Rectal smooth muscle tissue (tissue), 1 donor: ENCODE measurements at regions not wholly inside any gene's neighbourhood (a gene's known extent, or its start where the extent isn't known, plus 50 kb on each side); places are given as distances from the start of the nearest gene placed in this dataset.
"Not testable (repeated sequence)": the region's sequence is repeated elsewhere in the genome, so short reads cannot be mapped to it uniquely, and the experiment has no call there.

Experiments
- H3K27ac ChIP-seq: one replicate; pipeline ENCODE4 v1.7.0; 2013; ENCODE audit warnings: low read depth, low read length, inconsistent platforms
- H3K27me3 ChIP-seq: one replicate; pipeline ENCODE4 v1.7.0; 2013; ENCODE audit warnings: low read length; ENCODE audit not compliant: control insufficient read depth, insufficient read depth
- H3K36me3 ChIP-seq: one replicate; pipeline ENCODE4 v1.7.0; 2013; ENCODE audit warnings: low read length; ENCODE audit not compliant: control insufficient read depth, insufficient read depth
- H3K4me1 ChIP-seq: one replicate; pipeline ENCODE4 v1.7.0; 2013; ENCODE audit warnings: low read length; ENCODE audit not compliant: control insufficient read depth, insufficient read depth
- H3K4me3 ChIP-seq: one replicate; pipeline ENCODE4 v1.7.0; 2013; ENCODE audit warnings: low read length
- H3K9ac ChIP-seq: one replicate; pipeline ENCODE4 v1.7.0; 2013; ENCODE audit warnings: low read length

DNA sequence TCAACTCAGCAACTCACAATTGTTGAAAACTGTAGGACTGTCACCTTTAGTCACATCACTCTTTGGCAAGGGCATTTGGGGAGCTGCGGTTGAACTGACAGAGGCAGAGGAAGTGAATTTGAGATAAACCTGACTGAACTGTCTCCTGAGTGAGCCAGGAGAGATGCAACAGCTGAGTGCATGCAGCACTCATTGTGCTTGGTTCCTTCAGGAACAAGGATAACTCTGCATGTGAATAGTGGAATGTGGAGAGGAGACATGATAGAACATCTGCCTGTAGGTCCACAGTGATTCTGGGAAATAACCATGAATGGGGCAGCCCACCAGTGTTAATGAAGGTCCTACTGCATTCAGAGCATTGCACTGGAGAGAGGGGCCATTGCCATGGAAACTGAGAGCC, 494.7 kb downstream of the STK39 start:
- Histone ChIP-seq H3K27ac (no peak overlapping the region), H3K4me3 (no peak overlapping the region), H3K9ac (no peak overlapping the region), H3K4me1 (no peaks in the 10 kb centered on the region), H3K27me3 (no peaks in the 10 kb centered on the region), H3K36me3 (no peaks in the 10 kb centered on the region)

DNA sequence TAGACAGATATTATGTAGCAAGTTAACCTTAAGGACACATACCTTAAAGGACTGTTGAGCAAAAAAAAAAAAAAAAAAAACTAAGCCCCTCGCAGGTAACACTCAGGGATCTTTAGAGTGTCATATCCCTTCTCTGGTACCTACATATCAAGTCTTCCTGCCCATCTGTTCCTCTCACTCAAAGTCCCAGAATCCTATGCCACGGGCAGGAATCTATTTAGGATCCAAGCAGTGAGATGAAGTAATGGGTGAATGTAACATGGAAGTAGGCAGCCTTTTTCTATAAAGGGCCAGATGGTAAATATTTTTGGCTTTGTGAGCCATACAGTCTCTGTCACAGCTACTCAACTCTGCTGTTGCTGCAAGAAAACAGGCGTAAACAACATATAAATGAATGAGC, 496.7 kb downstream of the STK39 start:
- Histone ChIP-seq H3K27ac (no peak overlapping the region), H3K36me3 (no peaks in the 10 kb centered on the region), H3K27me3 (no peaks in the 10 kb centered on the region), H3K4me1 (no peaks in the 10 kb centered on the region), H3K4me3 (no peak overlapping the region), H3K9ac (no peak overlapping the region)

DNA sequence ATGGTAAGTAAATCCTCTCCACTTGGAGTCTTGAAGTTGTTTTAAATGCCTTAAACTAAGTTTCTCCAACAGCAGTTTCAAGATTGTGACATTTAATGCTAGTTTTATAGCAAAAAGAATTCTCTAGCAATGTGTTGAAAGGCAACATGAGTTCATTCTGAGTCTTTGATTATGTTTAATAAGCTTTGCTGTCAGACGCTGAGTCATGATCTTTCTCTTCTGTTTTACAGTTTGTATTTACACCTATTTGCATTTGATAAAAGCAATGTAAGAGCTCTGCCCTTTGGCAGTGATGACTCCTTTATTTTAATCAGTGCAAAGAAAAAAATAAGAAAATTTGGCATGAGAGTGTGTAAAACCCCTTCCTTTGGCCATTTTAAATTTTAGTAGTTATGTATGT, 497.7 kb downstream of the STK39 start:
- Histone ChIP-seq H3K36me3 (no peaks in the 10 kb centered on the region), H3K9ac (no peak overlapping the region), H3K27me3 (no peaks in the 10 kb centered on the region), H3K4me3 (no peak overlapping the region), H3K4me1 (no peaks in the 10 kb centered on the region), H3K27ac (no peak overlapping the region)

DNA sequence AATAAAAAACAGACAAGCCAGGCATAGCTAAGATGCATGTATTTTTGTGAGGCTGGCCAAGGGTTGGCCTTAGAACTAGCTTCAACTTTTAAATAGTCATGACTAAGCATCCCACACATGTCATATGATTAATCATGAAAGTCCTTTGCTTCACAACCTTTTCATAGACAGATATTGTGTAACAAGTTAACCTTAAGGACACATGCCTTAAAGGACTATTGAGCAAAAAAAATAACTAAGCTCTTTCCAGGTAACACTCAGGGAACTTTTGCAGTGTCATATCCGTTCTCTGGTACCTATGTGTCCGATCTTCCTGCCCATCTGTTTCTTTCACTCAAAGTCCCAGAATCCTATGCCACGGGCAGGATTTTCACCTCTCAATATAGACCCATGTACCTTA, 498.4 kb downstream of the STK39 start:
- Histone ChIP-seq H3K27ac (no peak overlapping the region), H3K36me3 (no peaks in the 10 kb centered on the region), H3K9ac (no peak overlapping the region), H3K4me3 (no peak overlapping the region), H3K27me3 (no peaks in the 10 kb centered on the region), H3K4me1 (no peaks in the 10 kb centered on the region)

DNA sequence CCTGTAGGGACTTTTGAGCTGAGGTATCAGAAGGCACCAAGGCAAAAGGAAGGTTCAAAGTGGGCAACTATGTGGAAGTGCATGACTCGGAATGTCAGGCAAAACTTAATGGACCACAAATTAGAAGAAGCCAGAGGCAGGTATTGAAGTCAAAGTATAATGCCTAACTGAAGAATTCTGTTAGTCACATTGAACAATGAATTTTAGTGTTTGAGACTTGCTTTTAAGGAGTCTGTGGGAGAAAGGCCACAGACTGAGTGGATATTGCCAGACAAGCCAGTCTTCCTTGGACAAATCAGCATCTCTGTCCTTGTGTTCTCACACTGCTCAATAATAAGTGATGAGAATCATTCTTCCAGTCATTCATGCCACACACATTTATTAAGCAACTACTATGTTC, 498.9 kb downstream of the STK39 start:
- no peak overlapping the region for H3K9ac ChIP-seq
- no peak overlapping the region for H3K27ac ChIP-seq
- H3K4me1 ChIP-seq, result no peaks in the 10 kb centered on the region
- H3K4me3 ChIP-seq, result no peak overlapping the region
- no peaks in the 10 kb centered on the region for H3K36me3 ChIP-seq
- H3K27me3 ChIP-seq, result no peaks in the 10 kb centered on the region

DNA sequence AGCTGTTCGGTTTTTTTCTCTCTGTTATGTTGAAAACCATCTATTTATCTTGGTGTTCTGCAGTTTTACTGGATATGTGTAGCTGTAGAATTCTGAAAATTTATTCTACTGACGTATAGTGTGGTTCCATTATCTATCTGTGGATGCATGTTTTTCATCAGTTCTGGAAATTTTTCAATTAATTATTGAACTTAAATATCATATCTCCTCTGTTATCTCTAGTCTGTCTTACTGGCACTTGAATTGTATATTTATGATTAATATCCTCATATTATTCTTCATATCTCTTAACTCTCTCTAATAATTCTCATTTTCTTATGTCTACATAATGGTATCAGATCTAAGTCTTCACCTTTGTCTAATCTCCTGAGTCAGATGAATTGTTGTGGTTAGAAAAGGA, 501.7 kb downstream of the STK39 start:
- no peaks in the 10 kb centered on the region for H3K36me3 ChIP-seq

DNA sequence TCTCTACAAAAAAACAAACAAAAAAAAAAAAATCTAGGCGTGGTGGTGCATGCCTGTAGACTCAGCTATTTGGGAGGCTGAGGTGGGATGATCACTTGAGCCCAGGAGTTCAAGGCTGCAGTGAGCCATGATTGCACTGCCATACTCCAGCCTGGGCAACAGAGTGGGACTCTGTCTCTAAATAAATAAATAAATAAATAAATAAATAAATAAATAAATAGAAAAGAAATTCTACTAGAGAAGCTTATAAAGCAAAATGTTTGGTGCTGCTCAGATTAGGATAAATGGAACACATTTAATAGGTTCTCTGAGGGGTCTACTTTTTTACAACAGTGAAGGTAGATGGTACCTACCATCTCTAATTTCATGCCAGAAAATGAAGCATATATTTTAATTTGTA, 507.5 kb downstream of the STK39 start:
- H3K9ac ChIP-seq, H3K4me1 ChIP-seq, H3K36me3 ChIP-seq, H3K4me3 ChIP-seq, H3K27ac ChIP-seq, H3K27me3 ChIP-seq: not testable (repeated sequence)

More for the DNA sequence above, 501.7 kb downstream of the STK39 start:
- Histone ChIP-seq H3K4me3 (no peak overlapping the region), H3K27me3 (no peaks in the 10 kb centered on the region), H3K9ac (no peak overlapping the region), H3K27ac (no peak overlapping the region), H3K4me1 (no peaks in the 10 kb centered on the region)

DNA sequence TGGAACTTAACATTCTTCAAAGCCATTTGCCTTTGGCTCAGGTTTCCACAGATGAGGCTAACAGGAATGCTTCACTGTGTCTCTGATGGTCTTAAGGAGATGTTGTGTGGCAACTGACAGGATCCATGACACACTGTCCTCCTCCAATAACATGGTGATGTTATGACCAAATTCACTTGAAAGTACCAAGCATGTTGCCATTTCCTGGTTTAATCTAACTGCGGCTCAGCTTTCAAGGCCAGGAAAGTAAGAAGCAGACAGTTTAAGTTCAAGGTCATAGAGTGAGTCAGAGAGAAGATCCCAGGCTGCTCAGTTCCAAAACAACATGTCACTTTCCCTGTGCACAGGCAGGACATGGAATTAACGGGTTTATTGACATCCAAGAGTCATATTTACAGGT, 513.6 kb downstream of the STK39 start:
- Histone ChIP-seq H3K4me3 (no peak overlapping the region), H3K9ac (no peak overlapping the region), H3K27ac (no peak overlapping the region), H3K4me1 (no peaks in the 10 kb centered on the region), H3K27me3 (no peaks in the 10 kb centered on the region), H3K36me3 (no peaks in the 10 kb centered on the region)

DNA sequence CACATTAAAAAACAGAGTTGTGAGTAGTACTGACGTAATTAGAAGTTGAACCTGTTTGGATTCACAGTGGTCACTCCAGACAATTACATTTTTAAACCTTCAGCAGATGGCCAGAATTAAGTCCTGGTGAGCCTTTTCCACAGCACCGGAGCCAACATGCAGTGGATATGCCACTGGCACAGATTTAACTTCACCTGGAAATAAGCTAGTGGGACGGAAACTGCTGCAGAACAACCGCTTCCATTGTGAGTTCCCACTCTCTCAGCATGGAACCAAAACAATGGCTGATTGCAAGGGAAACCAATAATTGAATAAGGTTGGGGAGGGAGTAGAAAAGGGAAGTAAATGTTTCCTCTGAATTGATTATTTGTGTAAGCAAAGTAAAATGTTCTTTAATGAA, 515.1 kb downstream of the STK39 start:
- no peaks in the 10 kb centered on the region for H3K4me1 ChIP-seq
- H3K9ac ChIP-seq, result no peak overlapping the region
- no peaks in the 10 kb centered on the region for H3K36me3 ChIP-seq
- no peaks in the 10 kb centered on the region for H3K27me3 ChIP-seq
- no peak overlapping the region for H3K4me3 ChIP-seq
- H3K27ac ChIP-seq, result no peak overlapping the region

DNA sequence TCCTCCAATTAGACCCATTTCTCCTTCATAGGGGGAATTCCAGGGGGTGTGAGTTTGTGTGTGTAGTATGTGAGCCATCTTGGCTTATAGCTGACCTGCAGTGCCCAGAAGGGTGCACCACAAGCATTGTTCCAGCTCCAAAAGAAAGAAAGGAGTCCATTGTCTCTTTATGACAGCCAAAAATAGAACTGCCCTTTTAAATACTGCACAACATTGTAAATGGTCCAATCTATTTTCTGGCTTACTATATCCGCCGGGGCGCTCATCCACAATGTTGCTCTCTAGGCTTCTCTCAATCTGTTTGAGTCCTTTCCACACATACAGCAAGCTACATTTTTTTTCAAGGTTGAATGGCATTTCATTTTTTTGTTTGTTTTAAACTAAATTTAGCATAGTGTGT, 517.5 kb downstream of the STK39 start:
- Histone ChIP-seq H3K9ac (no peak overlapping the region), H3K36me3 (no peaks in the 10 kb centered on the region), H3K4me3 (no peak overlapping the region), H3K27ac (no peak overlapping the region), H3K27me3 (no peaks in the 10 kb centered on the region), H3K4me1 (no peaks in the 10 kb centered on the region)

DNA sequence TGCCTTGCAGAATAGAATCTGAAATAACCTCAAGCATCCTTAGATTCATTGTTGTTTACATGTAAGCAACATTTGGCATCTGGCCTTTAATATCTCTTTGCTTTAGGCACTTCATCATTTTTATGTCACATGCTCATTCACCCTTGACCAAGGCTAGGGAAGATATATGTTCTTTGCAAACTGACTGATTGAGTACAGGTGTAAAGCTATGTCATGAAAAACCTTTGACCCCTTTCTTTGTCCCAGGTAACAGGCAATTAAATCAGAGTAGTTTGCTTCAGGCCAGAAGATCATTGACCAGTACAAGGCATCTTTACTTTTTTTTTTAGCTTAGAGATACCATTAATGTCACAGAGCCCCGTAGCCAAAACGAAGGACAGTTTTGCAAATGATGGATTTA, 520.6 kb downstream of the STK39 start:
- H3K4me3 ChIP-seq, result no peak overlapping the region
- no peaks in the 10 kb centered on the region for H3K36me3 ChIP-seq
- no peaks in the 10 kb centered on the region for H3K27me3 ChIP-seq
- no peak overlapping the region for H3K27ac ChIP-seq
- no peaks in the 10 kb centered on the region for H3K4me1 ChIP-seq
- no peak overlapping the region for H3K9ac ChIP-seq

DNA sequence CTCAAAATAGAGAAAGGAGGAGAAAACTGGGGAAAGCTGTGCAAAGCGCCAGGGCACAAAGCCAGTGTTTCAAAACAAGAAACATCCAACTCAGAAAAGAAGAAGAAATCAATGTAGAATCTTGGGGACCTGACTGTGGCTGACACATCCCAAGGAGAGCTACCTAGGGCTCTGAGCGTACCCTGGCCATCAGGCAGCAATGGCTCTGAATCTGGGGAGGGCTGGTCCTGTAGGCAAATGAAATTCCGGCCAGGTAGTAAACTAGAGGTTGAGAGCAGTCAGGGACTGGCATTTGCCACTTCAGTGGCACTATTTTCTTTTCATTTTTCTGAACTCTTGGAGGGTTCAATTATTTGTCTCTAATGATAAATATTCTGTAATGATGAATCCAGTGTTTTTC, 525.8 kb downstream of the STK39 start:
- Histone ChIP-seq H3K27me3 (no peaks in the 10 kb centered on the region), H3K4me1 (no peaks in the 10 kb centered on the region), H3K36me3 (no peaks in the 10 kb centered on the region), H3K4me3 (no peak overlapping the region), H3K9ac (no peak overlapping the region), H3K27ac (no peak overlapping the region)

DNA sequence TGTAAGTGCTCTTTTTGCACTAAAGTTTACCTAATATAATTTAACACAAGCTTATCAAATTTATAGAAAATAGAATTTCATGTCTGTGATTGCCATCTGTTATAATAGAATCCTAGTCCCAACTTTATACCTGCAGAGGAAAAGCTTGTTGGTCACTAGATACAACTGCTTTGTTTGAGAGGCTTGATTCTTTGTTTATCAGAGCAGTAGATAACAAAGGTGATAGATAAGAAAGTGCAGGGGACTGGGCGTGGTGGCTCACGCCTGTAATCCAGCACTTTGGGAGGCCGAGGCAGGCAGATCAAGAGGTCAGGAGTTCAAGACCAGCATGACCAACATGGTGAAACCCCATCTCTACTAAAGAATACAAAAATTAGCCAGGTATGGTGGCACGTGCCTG, 528.0 kb downstream of the STK39 start:
- Histone ChIP-seq H3K4me1 (no peaks in the 10 kb centered on the region), H3K27me3 (no peaks in the 10 kb centered on the region), H3K36me3 (no peaks in the 10 kb centered on the region), H3K9ac (no peak overlapping the region), H3K27ac (no peak overlapping the region), H3K4me3 (no peak overlapping the region)

DNA sequence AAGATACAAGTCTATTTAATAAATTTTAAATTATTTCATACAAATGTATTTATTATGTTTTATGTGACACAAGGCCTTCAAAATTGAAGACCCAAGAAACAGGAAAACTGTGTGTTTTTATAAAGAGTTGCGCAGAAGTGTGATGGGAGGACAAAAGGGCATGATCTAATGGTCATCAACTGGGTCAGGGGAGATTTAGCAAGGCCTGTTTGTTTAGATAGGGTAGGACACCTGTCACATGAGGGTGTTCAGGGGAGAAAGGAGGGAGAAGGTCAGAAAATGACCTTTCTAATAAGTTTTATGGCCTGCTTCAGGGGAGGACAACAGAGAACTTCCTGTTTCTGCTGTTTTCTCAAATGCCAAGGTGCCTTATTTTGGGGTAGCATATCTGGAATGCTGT, 528.8 kb downstream of the STK39 start:
- no peaks in the 10 kb centered on the region for H3K27me3 ChIP-seq
- H3K4me3 ChIP-seq, result no peak overlapping the region
- no peak overlapping the region for H3K27ac ChIP-seq
- H3K9ac ChIP-seq, result no peak overlapping the region
- H3K36me3 ChIP-seq, result no peaks in the 10 kb centered on the region
- H3K4me1 ChIP-seq, result no peaks in the 10 kb centered on the region
